GM12874 (cell line): ENCODE measurements at regions not wholly inside any gene's neighbourhood (a gene's known extent, or its start where the extent isn't known, plus 50 kb on each side); places are given as distances from the start of the nearest gene placed in this dataset.

Experiments used
- TF ChIP-seq, protein P1 (sequence below): IDR thresholded peaks from 2 replicates; pipeline ENCODE4 v1.5.1; 2011; ENCODE audit warnings: low read depth, mild to moderate bottlenecking, control low read depth, low read length, moderate library complexity; ENCODE audit not compliant: insufficient read depth

DNA sequence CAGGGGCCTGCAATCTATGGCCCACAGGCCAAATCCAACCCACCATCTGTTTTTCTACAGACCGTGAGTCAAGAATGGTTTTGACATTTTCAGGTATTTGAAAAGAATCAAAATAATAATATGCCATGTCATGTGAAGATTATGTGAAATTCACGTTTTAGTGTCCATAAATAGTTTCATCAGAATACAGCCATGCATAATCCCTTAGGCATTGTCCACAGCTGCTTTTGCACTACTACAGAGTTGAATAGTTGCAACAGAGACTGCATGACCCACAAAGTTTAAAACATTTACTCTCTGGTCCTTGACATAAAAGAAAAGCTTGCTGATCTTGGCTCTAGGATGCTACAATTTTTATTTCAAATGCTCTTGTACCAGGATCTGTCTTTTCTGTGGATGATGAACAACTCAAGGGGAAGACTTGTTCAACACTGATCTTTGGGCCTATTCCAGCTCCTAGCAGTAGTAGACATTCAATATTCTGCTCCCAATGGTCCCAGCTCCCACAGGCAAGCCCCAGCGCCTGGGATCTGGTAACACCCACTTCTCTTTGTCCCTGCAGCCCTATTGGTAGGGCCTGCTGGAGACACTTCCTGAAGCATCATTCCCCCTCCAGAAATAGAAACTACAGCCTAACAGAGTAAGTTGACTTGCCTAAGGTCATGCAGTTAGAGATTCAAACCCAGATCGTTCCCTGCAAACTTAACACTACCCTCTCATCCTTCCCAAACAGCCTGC is 76.9 kb downstream of the MRPL46 start:
- TF ChIP-seq, protein P1, sequence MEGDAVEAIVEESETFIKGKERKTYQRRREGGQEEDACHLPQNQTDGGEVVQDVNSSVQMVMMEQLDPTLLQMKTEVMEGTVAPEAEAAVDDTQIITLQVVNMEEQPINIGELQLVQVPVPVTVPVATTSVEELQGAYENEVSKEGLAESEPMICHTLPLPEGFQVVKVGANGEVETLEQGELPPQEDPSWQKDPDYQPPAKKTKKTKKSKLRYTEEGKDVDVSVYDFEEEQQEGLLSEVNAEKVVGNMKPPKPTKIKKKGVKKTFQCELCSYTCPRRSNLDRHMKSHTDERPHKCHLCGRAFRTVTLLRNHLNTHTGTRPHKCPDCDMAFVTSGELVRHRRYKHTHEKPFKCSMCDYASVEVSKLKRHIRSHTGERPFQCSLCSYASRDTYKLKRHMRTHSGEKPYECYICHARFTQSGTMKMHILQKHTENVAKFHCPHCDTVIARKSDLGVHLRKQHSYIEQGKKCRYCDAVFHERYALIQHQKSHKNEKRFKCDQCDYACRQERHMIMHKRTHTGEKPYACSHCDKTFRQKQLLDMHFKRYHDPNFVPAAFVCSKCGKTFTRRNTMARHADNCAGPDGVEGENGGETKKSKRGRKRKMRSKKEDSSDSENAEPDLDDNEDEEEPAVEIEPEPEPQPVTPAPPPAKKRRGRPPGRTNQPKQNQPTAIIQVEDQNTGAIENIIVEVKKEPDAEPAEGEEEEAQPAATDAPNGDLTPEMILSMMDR = no peak

DNA sequence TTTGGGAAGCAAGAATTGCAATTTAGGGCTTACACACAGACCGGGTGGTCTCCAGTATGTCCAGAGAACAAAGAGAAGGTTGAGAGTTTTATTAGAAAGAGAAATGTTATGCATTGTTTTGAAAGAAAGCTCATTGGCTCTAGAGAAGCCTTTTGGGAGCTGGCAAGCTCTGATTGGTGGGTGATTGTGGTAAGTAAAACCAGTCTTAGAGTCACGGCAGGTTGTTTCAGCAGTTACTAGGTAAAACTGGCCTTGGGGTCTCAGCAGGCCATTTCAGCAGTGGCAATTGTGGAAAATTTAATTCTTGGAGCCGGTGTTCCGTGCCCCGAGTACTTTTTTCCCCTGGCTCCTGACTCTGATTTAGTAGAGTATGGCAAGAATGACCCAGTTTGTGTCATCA is 78.1 kb downstream of the MRPL46 start:
- TF ChIP-seq, protein P1 = no peak

DNA sequence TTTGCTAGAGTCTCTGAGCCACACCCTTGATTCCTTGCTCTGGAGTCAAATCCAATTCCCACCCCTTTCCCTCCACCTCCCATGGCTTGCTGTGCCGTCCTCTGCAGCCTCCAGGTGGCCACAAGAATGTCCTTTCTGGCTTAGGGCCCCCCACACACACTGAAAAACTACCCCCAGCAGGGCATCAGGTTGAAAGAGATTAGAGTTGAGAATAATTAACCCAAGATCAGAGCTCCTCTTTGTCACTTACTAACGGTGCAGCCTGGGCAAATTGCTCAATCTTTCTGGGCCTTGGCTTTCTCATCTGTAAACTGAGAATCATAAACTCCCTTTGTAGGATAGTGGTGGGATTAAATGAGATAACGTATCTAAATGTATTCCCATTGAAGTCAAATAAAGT is 78.5 kb downstream of the MRPL46 start:
- TF ChIP-seq, protein P1 = no peak

DNA sequence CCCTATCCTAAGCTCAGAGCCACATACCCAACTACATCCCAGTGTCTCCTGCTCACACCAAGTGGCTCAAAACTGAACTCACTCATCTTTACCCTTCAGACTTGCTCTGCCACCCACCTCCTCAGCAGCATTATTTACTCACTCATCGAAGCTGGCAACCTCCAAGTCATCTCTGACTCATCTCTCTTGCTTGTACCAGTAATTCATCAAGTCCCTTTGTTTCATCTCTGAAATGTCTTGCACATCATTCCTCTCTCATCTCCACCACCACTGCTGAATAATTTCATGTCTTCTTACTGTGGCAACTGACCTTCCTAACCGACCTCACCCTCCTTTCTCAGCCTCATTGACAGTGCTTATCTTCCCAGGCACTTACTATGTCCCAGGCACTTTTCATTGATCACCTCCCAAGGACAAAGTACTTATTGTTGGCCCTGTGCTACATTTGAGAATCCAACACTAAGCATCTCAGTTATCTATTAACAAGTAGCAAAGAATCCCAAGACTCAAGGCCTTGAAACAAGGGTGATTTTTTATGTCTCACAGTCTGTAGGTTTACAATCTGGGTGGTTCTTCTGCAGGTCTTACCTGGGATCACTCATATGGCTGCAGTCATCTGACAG is 82.0 kb downstream of the MRPL46 start:
- TF ChIP-seq, protein P1 = no peak

DNA sequence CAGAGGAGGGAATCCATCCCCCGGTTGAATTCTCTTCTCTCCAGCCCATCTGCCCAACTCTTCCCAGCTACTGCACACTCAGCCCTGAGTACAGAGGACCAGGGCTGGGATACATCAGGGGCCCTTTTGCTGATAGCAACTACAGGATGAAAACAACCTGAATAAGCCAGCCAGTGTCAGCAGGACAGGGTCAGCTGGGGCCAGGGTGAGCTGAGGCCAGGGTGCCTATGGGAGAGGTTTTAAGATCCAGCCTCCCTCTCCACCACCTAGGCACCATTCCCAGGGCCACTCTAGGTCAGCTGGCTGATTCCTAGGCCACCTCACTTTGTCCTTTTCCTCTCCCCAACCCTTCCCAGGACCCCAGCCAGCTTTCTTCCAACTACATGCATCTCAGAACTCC is 83.8 kb downstream of the MRPL46 start:
- TF ChIP-seq, protein P1 = no peak

DNA sequence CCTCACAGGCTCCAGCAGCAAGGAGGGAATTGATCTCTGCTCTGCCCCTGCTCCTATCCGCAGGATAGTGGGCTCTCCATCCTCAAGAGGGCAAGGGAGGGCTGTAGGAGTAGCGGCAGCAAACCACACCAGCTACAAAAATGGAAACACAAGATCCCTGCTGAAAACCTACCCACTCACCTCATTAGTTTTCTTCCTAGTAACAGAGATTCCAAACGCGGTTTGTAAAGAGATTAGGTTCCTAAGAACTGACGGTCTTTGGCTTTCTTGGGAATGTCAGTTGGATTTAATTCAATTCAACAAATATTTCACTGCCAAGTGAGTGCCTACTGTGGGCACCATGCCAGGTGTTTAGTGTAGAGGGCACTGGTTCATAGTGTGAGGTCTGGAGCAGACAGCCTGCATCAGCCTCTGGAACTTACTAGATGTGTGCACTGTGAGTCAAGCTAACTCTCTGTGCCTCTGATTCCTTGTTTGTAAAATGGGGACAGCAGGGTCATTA is 84.7 kb downstream of the MRPL46 start:
- TF ChIP-seq, protein P1 = no peak

DNA sequence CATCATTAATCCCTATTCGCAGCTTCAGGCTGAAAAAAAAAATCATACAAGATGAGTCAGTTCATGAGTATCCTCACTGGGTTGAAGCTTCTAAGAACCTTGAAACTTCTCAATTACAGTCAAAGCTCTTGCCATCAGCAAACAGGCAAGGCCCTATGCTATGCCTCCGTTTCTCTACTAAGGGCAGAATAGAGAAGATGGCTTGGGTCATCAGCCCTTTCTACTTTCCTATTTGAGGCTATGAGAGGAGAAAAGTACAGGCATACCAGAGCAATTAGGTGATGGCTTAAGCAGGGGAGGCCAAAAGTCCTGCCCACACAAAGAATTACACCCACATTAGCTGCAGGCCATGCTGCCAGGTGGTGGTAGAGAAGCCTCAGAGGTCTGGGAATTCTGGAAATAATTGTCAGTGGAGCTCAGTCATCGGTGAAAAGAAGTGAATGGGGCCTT is 89.0 kb downstream of the MRPL46 start:
- TF ChIP-seq, protein P1 = no peak
